Liver (tissue), 3 donors: ENCODE measurements at regions not wholly inside any gene's neighbourhood (a gene's known extent, or its start where the extent isn't known, plus 50 kb on each side); places are given as distances from the start of the nearest gene placed in this dataset.

Source experiments
- JUND ChIP-seq, 2 donors: IDR thresholded peaks; 2 replicates each; pipeline ENCODE4 v1.6.1; 2016; ENCODE audit warnings: antibody characterized with exemption in 2 of 2
- NR2F2 ChIP-seq: IDR thresholded peaks from 2 replicates; pipeline ENCODE4 v1.6.1; 2016; ENCODE audit warnings: antibody characterized with exemption
- TAF1 ChIP-seq: conservative IDR thresholded peaks from 2 replicates; pipeline ENCODE4 v1.6.1; 2016; ENCODE audit warnings: antibody characterized with exemption, mild to moderate bottlenecking
- TF ChIP-seq, protein P1 (sequence below): fragments of 150-350 bp; IDR thresholded peaks from 2 replicates; pipeline ENCODE4 v1.5.1; 2017; ENCODE audit warnings: improper control_type of control experiment, low read depth, low read length; ENCODE audit not compliant: missing input control
- TF ChIP-seq, protein P2 (sequence below): IDR thresholded peaks from 2 replicates; pipeline ENCODE4 v1.6.1; 2016; ENCODE audit warnings: antibody characterized with exemption
- donor health status: healthy.
- donor health status: healthy.

DNA sequence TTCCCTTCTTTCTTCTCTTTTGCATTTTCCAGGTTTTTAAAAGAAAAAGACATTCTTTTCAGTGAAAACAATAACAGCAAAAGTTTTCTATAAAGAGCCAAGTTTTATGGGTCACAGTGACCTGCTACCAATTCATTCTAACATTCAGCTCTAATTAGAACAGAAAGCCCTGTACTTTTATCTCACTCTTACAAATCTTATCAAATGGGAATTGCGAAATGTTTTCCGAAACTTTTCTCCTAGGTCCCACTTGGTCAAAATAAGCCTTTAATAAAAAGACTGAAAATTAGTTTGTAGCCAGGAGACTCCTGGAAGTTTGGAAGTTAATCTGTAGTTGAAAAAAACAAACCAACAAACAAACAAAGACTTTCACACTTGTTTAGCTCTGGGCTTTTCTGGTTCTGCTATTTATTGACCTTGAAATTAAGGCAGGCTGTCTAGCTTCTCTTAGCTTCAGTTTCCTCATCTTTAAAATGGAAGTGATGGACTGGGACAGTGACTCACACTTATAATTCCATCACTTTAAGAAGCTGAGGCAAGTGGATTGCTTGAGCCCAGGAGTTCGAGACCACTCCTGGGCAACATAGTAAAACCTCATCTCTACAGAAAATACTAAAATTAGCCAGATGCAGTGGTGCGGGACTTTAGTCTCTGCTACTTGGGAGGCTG, 613.5 kb upstream of the CDH4 start:
- TF ChIP-seq NR2F2 (no peak), TAF1 (no peak), JUND (IDR thresholded peaks at IDR 0.05) (no peak)
- TF ChIP-seq, protein P1, sequence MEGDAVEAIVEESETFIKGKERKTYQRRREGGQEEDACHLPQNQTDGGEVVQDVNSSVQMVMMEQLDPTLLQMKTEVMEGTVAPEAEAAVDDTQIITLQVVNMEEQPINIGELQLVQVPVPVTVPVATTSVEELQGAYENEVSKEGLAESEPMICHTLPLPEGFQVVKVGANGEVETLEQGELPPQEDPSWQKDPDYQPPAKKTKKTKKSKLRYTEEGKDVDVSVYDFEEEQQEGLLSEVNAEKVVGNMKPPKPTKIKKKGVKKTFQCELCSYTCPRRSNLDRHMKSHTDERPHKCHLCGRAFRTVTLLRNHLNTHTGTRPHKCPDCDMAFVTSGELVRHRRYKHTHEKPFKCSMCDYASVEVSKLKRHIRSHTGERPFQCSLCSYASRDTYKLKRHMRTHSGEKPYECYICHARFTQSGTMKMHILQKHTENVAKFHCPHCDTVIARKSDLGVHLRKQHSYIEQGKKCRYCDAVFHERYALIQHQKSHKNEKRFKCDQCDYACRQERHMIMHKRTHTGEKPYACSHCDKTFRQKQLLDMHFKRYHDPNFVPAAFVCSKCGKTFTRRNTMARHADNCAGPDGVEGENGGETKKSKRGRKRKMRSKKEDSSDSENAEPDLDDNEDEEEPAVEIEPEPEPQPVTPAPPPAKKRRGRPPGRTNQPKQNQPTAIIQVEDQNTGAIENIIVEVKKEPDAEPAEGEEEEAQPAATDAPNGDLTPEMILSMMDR, result no peak
- TF ChIP-seq, protein P2, sequence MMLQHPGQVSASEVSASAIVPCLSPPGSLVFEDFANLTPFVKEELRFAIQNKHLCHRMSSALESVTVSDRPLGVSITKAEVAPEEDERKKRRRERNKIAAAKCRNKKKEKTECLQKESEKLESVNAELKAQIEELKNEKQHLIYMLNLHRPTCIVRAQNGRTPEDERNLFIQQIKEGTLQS, result no peak
